Eye (tissue), 1 donor: ENCODE measurements at regions not wholly inside any gene's neighbourhood (a gene's known extent, or its start where the extent isn't known, plus 50 kb on each side); places are given as distances from the start of the nearest gene placed in this dataset.
"Not testable (repeated sequence)": the region's sequence is repeated elsewhere in the genome, so short reads cannot be mapped to it uniquely, and the experiment has no call there.

Experiments used
- DNase-seq: peaks from one replicate; pipeline ENCODE4 v3.0.0-alpha.2; 2015

DNA sequence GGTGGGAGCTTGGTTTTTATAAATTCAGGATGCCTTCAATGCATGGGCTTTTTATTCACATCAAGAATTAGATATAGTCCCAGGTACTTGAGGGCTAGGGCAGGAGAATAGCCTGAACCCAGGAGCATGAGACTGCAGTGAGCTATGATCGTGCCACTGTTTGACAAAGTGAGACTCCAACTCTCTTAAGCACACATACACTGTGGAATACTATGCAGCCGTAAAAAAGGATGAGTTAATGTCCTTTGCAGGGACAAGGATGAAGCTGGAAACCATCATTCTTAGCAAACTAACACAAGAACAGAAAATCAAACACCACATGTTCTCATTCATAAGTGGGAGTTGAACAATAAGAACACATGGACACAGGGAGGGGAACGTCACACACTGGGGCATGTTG lies 470.0 kb downstream of the SETD4 start:
- DNase-seq = not testable (repeated sequence)

DNA sequence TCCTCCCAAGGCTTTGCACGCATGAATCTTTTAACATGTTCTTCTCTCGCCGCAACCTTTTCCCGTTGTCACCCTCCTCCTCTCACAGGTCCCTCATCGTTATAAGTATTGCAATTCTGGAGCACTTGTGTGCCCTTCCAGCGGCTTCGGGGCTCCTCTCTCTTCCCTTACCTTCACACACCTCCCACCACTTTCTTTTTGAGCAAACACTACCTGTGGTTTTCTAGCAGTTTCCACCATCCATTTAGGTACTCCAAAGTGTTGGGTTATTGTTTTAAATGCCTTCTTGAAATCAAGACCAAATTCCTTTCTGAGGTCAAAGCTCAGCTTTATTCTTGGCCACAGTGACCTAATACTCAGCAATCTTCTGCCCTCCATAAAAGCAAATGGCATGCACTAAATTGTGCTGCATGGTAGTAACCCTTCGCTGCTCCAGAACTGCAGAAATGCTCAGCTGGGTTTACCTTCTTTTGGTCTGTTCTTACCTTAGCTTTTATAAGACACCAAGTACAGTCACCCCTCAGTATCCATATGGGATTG lies 472.4 kb downstream of the SETD4 start:
- no peak for DNase-seq

DNA sequence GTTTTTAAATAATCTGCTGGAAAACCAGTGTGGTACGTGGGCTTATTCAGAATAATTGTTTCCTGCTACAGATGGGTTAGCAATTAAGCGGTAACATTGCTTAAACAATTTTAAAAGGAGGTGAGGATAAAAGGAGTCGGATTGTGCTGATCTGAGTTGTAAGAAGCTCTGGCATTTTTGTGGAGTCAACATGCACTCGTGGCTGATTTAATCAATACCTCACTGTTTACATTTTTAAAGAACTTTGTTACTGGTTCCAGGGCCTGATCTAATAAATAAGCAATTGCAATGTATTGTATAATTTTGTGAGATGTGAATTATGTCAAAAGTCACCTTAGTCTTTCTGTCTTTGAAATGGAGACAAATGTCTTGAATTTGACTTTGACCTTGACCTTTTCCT lies 474.0 kb downstream of the SETD4 start:
- DNase-seq = no peak

DNA sequence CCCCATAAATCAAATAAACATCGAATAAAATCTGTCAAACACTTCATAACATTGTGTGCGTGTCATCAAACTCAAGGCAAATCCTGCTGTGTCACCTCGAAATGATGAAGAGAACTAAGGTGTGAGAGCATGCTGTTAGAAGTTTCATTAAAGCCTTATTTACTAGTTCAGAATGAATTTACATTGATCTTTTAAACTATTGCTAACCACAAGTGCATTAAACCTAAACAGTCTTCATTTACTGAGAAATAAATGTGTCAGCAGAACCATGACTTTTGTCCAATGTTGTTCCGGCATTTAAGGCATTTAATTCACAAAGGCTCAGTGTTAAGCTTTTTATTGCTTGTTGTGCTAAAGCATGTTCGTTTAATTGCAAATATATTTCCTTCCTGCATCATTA lies 474.4 kb downstream of the SETD4 start:
- no peak for DNase-seq

DNA sequence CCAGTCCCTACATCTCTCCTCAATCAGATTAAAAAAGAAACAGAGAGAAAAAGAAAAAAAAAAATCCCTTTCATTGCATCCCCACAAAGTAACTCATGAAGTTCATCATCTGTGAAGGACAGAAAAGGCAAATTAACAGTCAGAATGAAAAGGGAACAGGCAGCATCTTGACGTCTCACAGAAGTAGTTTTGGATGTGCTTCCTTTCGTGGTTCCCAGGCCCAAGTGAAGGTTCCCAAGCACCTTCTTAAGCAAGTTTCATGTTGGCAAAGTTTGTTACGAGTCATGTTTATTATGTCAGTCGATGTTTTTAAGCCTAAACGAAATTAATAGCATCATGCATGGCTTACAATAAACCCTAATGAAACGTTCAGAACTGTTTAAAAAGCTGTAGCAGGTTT lies 475.2 kb downstream of the SETD4 start:
- no peak for DNase-seq

DNA sequence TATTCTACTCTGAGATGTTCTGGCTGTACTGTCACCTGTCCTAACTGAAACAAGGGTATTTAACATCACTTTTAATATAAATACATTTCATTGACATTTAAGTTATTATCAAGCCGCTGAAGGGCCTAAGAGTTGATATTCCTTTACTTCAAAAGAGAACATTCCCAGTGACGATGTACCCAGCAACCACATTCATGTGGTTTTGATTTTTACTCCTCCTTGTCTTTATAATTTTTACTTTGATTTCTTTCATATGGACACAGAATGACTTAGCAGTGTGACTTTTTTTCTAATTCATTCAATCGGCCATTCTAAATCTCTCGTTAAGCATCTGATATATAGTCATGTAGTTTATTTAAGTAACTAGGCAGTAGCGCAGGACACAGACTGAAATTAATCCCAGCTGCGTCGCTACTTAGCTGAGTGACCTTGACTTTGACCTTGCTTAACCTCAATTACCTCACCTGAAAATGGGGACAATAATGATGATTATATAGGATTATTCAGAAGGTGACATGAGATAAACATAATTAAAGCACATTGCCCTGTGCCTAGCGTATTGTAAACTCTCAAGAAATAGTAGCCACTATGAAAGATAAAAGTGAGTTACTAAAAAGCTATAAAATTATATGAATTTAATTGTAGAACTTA lies 476.6 kb downstream of the SETD4 start:
- no peak for DNase-seq

DNA sequence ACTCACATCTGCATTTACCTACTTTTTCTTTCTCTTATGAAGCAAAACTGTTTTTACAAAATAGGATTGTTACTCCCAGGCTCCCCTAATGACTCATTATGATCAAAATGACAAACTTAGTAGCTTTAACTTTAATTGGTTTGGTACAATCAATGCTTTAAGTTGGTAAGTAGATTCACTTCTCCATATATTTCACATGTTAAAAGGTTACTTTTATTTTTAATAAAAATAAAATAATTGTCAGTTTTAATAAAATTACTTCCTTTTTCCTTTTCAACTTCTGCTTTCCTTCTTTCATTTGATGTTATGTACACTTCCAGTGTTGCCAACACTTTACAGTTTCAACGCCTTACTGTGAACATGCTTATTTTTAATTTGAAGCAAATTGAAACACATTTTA lies 477.6 kb downstream of the SETD4 start:
- DNase-seq = no peak

DNA sequence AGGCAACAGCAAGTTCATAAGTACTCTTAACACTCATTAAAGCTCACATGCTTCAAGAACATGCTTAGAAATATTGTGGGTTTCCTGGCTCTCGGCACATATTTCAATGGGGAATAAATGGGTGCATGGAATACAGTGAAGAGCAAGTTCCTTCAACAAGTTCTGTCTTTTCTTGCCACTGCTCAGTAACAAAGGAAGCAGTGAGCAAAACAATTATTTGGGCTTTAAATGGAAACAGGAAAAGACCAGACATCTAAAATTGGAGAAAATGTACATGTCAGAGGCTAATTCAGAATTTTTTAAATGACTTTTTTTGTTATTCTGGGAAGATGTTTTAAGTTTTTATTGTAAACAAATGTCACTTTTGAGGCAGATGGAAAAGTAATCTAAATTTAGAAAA lies 478.7 kb downstream of the SETD4 start:
- no peak for DNase-seq

DNA sequence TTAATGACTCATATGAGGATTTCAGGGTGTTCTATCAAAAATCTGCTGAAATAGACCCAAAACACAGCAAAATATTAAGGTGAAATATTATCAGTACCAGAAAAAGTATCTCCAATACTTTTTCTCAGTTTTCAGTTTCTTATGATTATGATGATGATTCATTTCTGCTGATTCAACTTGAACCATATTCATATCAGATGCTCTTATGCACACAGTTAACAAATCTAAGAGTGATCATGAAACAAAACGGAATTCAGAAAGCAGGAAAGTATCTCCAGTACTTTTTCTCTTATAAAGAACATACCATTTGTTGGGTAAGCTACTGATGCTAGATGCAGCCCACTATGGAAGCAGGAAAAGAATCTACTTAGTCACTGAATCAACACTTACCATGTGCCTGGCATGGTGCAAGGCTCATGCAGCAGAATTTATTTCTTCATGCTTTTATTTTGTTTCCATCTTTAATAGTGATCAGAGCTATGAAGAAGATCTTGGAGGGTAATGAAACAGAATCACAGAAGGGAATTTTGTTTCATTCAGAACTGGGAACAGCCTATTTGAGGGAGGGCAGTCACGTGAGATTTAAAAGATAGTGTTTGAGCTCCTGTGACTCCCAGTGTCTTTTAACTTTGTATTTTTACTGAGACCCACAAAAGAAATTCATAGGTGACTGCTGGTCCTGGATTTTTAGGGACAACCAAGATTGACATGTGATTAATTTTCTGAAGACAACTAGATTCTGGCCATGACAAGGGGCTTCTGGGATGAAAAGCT lies 480.6 kb downstream of the SETD4 start:
- no peak for DNase-seq

DNA sequence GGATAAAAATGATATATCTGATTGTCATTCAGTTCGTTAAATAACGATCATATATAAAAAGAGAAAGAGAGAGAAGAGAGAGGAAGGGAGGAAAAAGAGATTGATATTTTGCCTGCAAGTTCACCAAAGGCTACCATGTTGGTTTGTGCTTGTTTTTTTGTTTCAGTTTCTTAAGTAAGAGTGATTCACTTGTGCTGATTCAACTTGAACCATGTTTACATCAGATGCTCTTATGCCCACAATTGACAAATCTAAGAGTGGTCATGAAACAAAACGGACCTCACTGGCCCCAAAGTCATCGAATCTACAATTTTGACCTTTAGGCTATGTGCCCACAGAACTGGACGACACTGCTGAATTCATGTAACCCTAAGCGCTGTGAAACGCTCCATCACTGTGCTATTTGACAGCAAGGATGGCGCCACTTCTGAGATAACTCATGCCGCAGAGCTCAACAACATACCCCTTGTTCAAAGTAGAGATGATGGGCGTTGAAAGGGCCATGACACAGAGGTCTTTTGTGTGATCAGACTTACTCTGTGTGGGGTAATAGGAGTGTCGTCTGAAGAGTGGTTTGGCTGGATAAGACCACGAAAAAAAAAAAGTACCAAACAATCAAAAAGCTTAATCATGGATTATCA lies 481.4 kb downstream of the SETD4 start:
- DNase-seq = no peak

DNA sequence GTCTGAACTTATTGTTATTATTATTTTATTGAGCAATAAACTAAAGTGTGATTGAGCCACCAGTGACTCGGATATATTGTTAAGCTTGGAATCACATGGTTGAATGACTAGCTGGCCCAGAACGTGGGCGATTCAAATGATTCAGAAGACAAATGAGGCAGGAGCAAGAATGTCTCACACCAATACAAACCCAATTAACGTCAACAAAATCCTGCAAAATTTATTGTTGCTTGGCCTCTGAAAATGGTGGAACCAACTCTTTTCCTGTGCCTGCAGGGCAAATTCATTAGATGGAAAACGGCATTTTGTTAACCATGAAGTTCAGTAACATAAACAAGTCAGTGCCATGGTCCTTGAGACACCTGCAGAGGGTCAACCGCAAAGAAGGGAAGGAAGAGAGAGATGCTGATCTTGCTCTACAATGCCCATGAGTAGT lies 482.0 kb downstream of the SETD4 start:
- DNase-seq = no peak

DNA sequence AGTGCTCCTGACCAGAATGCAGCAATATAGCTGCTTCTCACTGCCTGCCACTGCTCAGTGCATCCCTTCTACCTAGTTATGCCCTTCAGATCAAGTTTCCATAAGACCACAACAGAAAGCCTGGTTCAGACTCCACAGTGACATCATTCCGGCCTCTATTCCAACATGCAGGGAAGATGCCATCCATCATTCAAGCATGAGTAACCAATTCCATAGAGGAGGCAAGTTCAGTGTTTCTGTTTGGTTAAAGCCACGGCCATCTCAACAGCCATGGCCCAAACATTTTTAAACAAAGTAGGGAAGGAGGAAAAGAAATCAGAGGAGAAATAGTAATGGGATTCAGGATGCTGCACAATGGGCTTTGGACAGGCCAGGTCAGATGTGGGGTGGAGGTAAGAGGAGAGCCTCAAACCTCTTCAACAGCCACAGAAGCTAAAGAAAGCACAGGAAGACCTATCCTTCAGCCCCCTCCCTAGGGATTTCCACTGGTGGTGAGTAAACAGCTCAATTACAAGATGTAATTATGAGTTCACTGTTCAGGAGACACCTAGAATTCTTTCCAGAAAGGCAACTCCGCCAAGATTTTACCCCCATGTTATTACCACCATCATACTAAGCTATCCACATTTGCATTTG lies 484.9 kb downstream of the SETD4 start:
- no peak for DNase-seq

DNA sequence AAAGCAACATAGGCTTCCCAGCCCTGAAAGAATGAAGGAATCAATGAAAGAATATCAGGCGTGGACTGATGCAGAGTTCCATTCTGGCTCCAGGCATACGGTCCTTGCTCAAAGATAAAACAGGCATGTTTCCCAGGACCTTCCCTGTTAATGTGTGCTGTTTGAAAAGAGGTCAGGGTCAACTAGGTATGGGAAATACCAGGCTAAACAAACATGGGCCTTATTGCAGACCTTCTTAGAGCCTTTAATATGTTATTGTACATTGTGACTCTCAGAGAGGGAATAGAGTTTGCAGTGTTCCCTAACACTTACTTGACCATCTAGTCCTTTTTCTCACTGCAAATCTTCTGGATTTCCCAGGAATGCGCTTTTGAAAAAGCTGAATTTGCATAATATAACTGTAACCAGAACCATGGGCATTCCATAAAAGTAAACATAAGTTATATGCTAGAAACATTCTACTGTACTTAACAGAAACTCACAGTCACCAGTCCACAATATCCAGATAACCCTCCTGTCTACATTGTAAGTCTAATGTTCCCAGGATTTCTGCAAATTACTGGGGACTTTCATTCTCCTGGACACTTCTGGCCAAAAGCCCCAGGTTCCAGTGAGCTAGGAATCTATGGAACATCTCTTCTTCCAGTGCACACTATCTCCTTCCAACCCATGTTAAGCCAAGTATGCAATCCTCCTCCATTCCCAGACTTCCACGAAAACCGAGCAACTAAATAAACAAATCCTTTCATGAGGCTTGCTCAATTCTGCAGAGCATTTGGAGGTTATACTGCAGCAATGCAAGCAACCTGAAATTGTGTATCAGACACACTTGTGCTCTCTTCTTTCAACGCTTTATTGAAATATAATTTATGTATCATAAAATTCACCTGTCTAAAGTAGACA lies 486.6 kb downstream of the SETD4 start:
- DNase-seq = no peak

DNA sequence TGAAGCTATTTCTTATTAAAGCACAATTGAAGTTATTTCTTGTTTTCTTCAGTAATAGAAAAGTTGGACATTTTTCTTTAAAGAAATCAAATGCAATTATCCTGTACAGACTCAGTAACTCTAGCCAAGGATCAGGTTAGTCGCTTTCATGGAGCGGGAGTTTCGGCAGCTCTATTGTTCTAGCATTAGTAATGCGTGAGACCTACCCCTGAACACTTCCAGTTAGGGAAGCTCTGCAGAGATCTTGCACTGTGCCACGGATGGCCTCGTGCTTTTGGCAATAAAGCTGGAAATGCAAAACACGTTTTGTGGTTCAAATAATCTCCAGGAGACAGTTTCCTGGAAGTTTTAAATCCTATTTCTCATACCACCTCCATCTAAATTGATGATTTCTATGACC lies 488.4 kb downstream of the SETD4 start:
- DNase-seq = no peak

DNA sequence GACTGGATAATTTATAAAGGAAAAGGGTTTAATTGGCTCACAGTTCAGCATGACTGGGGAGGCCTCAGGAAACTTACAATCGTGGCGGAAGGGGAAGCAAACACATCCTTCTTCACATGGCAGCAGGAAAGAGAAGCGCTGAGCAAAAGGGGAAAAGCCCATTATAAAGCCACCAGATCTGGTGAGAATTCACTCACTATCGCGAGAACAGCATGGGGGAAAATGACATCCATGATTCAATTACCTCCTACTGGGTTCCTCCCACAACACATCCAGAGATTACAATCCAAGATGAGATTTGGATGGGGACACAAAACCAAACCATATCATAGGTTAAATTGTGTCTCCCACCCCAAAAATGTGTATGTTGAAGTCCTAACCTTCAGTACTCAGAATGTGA lies 491.7 kb downstream of the SETD4 start:
- DNase-seq = no peak

DNA sequence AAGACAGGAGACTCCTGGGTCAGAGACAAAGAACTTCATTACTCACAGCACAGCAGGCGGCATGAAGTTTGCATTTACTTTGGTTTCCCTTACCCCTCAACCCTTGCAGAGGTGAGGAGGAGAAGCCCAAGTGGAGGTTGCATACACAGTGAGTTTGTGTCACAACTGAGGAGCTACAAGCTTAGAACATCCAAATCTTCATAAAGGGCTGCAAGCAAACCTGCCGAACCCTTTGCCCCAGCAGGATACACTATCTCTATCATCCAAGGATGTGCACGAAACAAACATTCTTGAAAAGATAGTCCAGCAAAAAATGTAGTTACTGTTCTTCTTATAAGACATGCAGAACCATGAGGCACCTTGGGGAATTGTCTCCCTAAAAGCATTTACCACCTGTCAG lies 493.5 kb downstream of the SETD4 start:
- DNase-seq = no peak

DNA sequence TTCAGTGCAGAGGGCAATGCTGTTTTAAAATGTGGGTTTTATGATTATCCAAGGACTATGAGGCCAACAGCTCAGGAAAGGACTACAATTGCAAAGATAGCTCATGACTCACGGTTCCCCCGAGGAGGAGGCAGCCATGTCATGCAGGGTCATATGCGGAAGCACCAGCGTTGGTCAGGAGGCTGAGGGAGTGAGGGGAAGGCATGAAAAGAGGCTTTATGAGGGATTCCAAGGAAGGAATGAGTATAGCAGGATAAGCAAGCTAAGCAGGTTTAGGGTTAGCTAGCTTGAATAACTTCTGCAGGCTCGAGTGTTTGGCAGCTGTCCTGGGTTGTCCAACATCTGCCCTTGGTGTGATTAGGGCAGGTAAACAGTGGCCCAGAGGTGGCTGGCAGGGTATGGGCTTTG lies 495.1 kb downstream of the SETD4 start:
- no peak for DNase-seq

DNA sequence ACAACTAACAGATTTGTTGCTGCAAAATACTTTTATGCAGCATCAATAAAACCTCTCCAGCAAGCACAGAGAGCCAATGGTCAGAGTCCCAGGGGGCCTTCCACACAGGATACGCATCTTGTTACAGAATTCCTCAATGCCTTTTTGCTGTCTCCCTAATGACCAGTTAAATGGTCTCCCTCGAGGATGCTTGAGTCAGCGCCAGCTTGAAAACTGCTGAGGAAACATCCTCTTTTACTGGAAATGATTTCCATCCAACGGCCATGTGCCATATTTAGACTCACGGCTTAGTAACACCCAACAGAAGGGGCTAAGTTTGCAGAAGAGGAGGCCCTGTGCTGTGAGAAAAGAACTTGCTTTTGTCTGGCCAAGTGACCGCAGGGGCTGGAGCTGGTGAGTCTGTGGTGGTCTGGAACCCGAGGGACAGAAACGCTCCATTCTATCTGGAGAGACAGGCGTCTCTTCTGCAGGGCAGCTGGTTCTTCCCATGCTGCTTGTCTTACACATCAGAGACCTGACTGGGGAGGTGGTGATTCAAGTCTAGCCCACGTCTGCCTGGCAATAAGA lies 496.4 kb downstream of the SETD4 start:
- DNase-seq = peak; percentile 54

DNA sequence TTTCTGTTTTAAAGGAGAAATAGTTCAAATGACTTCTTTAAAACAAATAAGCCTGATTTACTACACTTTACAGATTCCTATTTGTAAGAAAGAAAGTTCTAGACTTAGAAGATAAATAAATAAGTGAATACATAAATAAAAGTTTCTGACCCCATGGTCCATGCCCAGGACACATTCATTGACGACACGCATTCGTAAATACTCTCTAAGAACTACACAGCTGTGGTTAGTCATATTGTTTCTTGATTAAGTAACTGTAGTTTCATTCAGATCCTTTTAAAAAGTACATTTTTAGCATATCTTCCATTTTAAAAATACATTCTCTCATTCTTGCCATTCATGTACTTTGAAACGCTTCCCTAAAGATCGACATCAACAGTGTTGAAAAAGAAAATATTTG lies 497.4 kb downstream of the SETD4 start:
- no peak for DNase-seq

DNA sequence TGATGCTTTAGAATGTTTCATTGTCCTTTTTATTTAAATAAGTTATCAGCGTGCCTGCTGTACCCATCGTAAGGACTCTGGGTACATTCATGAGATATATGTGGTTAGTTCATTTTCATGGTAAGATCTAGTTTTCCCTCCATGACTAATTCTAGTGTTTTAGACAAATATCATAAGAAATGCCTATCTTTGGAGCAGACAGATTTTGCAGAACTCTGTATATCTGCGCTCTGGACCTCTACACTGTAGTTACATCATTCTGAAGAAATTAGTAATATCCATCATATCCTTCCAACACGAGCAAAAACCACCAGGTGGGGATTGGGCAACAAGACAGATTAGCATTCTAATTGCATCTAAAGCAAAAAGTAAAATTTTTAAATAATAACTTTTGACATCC lies 499.2 kb downstream of the SETD4 start:
- no peak for DNase-seq

DNA sequence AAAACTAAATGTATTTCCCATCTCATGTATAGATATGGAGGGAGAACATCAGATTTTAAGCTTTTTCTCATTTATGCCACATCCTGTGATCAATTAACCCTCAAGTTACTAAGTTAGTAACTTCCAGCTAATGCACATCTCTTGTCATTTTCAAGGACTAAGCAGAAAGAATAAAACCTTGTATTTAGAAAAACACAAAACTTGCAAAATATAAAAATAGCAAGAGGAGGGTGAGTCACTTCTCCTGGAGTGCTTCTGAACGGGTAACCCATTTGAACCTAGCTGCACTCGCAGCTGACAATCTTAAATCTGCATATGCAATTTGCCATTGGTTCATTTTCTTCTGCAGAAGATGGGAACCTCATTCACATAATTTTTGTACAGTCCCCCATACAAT lies 500.5 kb downstream of the SETD4 start:
- no peak for DNase-seq
